IMR-90 (cell line): ENCODE measurements at regions not wholly inside any gene's neighbourhood (a gene's known extent, or its start where the extent isn't known, plus 50 kb on each side); places are given as distances from the start of the nearest gene placed in this dataset.

ENCODE experiments used
- BHLHE40 ChIP-seq: fragments of 150-350 bp; IDR thresholded peaks from 2 replicates; pipeline ENCODE4 v1.6.1; 2016; ENCODE audit warnings: mild to moderate bottlenecking, low read depth, low read length
- CTCF ChIP-seq: conservative IDR thresholded peaks from 2 replicates; pipeline ENCODE4 v1.5.1; 2012; ENCODE audit warnings: mild to moderate bottlenecking, low read depth, low read length, improper control_type of control experiment
- MAFK ChIP-seq: IDR thresholded peaks from 2 replicates; pipeline ENCODE4 v1.6.1; 2012; ENCODE audit warnings: low read depth, low read length, improper control_type of control experiment
- MXI1 ChIP-seq: IDR thresholded peaks from 2 replicates; pipeline ENCODE4 v1.6.1; 2012; ENCODE audit warnings: low read depth, mild to moderate bottlenecking, low read length, moderate library complexity, borderline replicate concordance
- SMC3 ChIP-seq: fragments of 150-350 bp; IDR thresholded peaks from 2 replicates; pipeline ENCODE4 v1.6.1; 2016; ENCODE audit warnings: low read depth, mild to moderate bottlenecking, antibody characterized with exemption, low read length, moderate library complexity

GRCh38 chr13:87100431-87100830 is 570.7 kb upstream of the SLITRK5 start:
- TF ChIP-seq SMC3, result no peak
- TF ChIP-seq MAFK, result no peak
- TF ChIP-seq CTCF, result no peak
- no peak for TF ChIP-seq MXI1
- TF ChIP-seq BHLHE40, result no peak
